GM23248 (cell line): ENCODE measurements at regions not wholly inside any gene's neighbourhood (a gene's known extent, or its start where the extent isn't known, plus 50 kb on each side); places are given as distances from the start of the nearest gene placed in this dataset.

Source experiments
- DNase-seq: peaks from one replicate; pipeline ENCODE4 v3.0.0-alpha.2; 2015
- H2AFZ ChIP-seq: fragments of 200-600 bp; sonication (generic); 2 replicates; pipeline ENCODE4 v1.6.1; 2016; ENCODE audit warnings: antibody characterized with exemption
- H3F3A ChIP-seq: fragments of 200-600 bp; sonication (generic); 2 replicates; pipeline ENCODE4 v1.6.1; 2016; ENCODE audit warnings: mild to moderate bottlenecking, antibody characterized with exemption, mixed run types; ENCODE audit not compliant: insufficient read depth
- H3K27ac ChIP-seq: fragments of 200-600 bp; sonication (generic); 2 replicates; pipeline ENCODE4 v1.5.1; 2016; ENCODE audit warnings: mild to moderate bottlenecking
- H3K27me3 ChIP-seq: fragments of 200-600 bp; sonication (generic); replicated peaks from 2 replicates; pipeline ENCODE4 v1.6.1; 2016; ENCODE audit warnings: mild to moderate bottlenecking; ENCODE audit not compliant: insufficient read depth
- H3K36me3 ChIP-seq: fragments of 200-600 bp; sonication (generic); 2 replicates; pipeline ENCODE4 v1.6.1; 2016; ENCODE audit warnings: low read depth, mild to moderate bottlenecking
- H3K4me1 ChIP-seq: fragments of 200-600 bp; sonication (generic); 2 replicates; pipeline ENCODE4 v1.6.1; 2016; ENCODE audit warnings: mild to moderate bottlenecking; ENCODE audit not compliant: insufficient read depth
- H3K4me2 ChIP-seq: fragments of 200-600 bp; sonication (generic); one replicate; pipeline ENCODE4 v1.6.1; 2016; ENCODE audit warnings: mild to moderate bottlenecking; ENCODE audit not compliant: unreplicated experiment
- H3K4me3 ChIP-seq: fragments of 200-600 bp; sonication (generic); 2 replicates; pipeline ENCODE4 v1.5.1; 2016; ENCODE audit warnings: mild to moderate bottlenecking
- H3K79me2 ChIP-seq: fragments of 200-600 bp; sonication (generic); 2 replicates; pipeline ENCODE4 v1.6.1; 2016; ENCODE audit warnings: mild to moderate bottlenecking; ENCODE audit not compliant: insufficient read depth
- H3K9ac ChIP-seq: fragments of 200-600 bp; sonication (generic); 2 replicates; pipeline ENCODE4 v1.6.1; 2016; ENCODE audit warnings: mild to moderate bottlenecking
- H3K9me2 ChIP-seq: fragments of 200-600 bp; sonication (generic); 2 replicates; pipeline ENCODE4 v1.6.1; 2016; ENCODE audit warnings: mixed run types, mild to moderate bottlenecking, moderate library complexity; ENCODE audit not compliant: insufficient read depth
- H3K9me3 ChIP-seq: fragments of 200-600 bp; sonication (generic); one replicate; pipeline ENCODE4 v1.6.1; 2017; ENCODE audit warnings: low read depth
- H4K20me1 ChIP-seq: fragments of 200-600 bp; sonication (generic); 2 replicates; pipeline ENCODE4 v1.6.0; 2016; ENCODE audit not compliant: insufficient read depth
- EZH2 ChIP-seq: fragments of 200-600 bp; sonication (generic); IDR thresholded peaks from 2 replicates; pipeline ENCODE4 v1.6.1; 2018; ENCODE audit warnings: antibody characterized with exemption, mild to moderate bottlenecking; ENCODE audit not compliant: insufficient read depth, poor library complexity, severe bottlenecking
- EZH2phosphoT487 ChIP-seq: fragments of 200-600 bp; sonication (generic); IDR thresholded peaks from 2 replicates; pipeline ENCODE4 v1.6.1; 2018; ENCODE audit warnings: antibody characterized with exemption, moderate library complexity, mild to moderate bottlenecking, low read depth; ENCODE audit not compliant: insufficient read depth
- WGBS, 2 experiments: methylation state at CpG; one replicate each; pipeline ENCODE4 v1.1.6; 2015 to 2017; ENCODE audit warnings: low lambda C conversion rate in 2 of 2, low coverage in 1 of 2; ENCODE audit errors: missing lambda C conversion rate in 2 of 2; 5-methylcytosine and 5-hydroxymethylcytosine counted together
- in situ Hi-C: fragments of 300-500 bp; cut with MboI; formaldehyde crosslinking; loops from 2 replicates; pipeline ENCODE4 v1.15.0; 2020

GRCh38 chr19:29013988-29014387 lies 199.0 kb downstream of the UQCRFS1 start:
- H4K20me1 ChIP-seq: no peaks in the 10 kb centered on the region
- DNase-seq: no peak

GRCh38 chr19:29013325-29013724 lies 199.6 kb downstream of the UQCRFS1 start:
- Histone ChIP-seq H3F3A (no peaks in the 10 kb centered on the region), H3K27me3 (peaks cover 14% of the 10 kb centered on the region), H3K9ac (no peak overlapping the region), H3K4me1 (no peaks in the 10 kb centered on the region), H3K36me3 (no peaks in the 10 kb centered on the region), H3K4me2 (no peak overlapping the region), H3K4me3 (no peak overlapping the region), H2AFZ (no peak overlapping the region), H3K9me2 (no peaks in the 10 kb centered on the region), H3K79me2 (no peaks in the 10 kb centered on the region), H3K9me3 (no peaks in the 10 kb centered on the region), H3K27ac (no peak overlapping the region), H4K20me1 (no peaks in the 10 kb centered on the region)
- TF ChIP-seq EZH2 (no peak), EZH2phosphoT487 (no peak)
- in situ Hi-C loops: no loop called here
- 69 to 70% methylated on average over 10 of the region's 10 CpGs for WGBS, 2 experiments
- DNase-seq: no peak

More at GRCh38 chr19:29013988-29014387, 199.0 kb downstream of the UQCRFS1 start:
- Histone ChIP-seq H3K4me3 (no peak overlapping the region), H3K4me2 (no peak overlapping the region), H3K27ac (no peak overlapping the region), H3K4me1 (no peaks in the 10 kb centered on the region), H3K79me2 (no peaks in the 10 kb centered on the region), H3K27me3 (peaks cover 14% of the 10 kb centered on the region), H3F3A (no peaks in the 10 kb centered on the region), H3K36me3 (no peaks in the 10 kb centered on the region), H3K9me3 (no peaks in the 10 kb centered on the region), H3K9me2 (no peaks in the 10 kb centered on the region), H2AFZ (no peak overlapping the region), H3K9ac (no peak overlapping the region)
- in situ Hi-C loops: no loop called here
- 73 to 79% methylated on average over 12 to 13 of the region's 15 CpGs for WGBS, 2 experiments
- TF ChIP-seq EZH2 (no peak), EZH2phosphoT487 (no peak)

- no peak for TF ChIP-seq EZH2phosphoT487
- TF ChIP-seq EZH2: no peak
- H3K79me2 ChIP-seq: no peaks in the 10 kb centered on the region
- H3K4me3 ChIP-seq: no peak overlapping the region
- no peaks in the 10 kb centered on the region for H3K36me3 ChIP-seq
- H2AFZ ChIP-seq: no peak overlapping the region
- H3K9me2 ChIP-seq: no peaks in the 10 kb centered on the region
- no peaks in the 10 kb centered on the region for H4K20me1 ChIP-seq
- in situ Hi-C loops: no loop called here
- H3K9me3 ChIP-seq: no peaks in the 10 kb centered on the region
- H3K4me2 ChIP-seq: no peak overlapping the region
- no peaks in the 10 kb centered on the region for H3K4me1 ChIP-seq
- H3K27ac ChIP-seq: no peak overlapping the region
- DNase-seq: no peak
- 63 to 64% methylated on average over 9 of the region's 9 CpGs for WGBS, 2 experiments
- no peak overlapping the region for H3K9ac ChIP-seq
- no peaks in the 10 kb centered on the region for H3F3A ChIP-seq
- H3K27me3 ChIP-seq: peaks cover 14% of the 10 kb centered on the region
These were observed 200.5 kb downstream of the UQCRFS1 start for GRCh38 chr19:29012457-29012856.

- Histone ChIP-seq H2AFZ (no peak overlapping the region), H3K79me2 (no peaks in the 10 kb centered on the region), H3K9ac (no peak overlapping the region), H3K4me3 (no peak overlapping the region), H3K27ac (no peak overlapping the region), H3K36me3 (no peaks in the 10 kb centered on the region), H3K9me2 (no peaks in the 10 kb centered on the region), H4K20me1 (no peaks in the 10 kb centered on the region), H3K9me3 (no peaks in the 10 kb centered on the region), H3K4me2 (no peak overlapping the region), H3F3A (no peaks in the 10 kb centered on the region), H3K27me3 (peaks cover 10% of the 10 kb centered on the region; the same call in 1 of the 2 replicates), H3K4me1 (no peaks in the 10 kb centered on the region)
- 53 to 60% methylated on average over 8 of the region's 8 CpGs for WGBS, 2 experiments
- no peak for DNase-seq
- TF ChIP-seq EZH2 (no peak), EZH2phosphoT487 (no peak)
- in situ Hi-C loops: no loop called here
These were observed 202.7 kb downstream of the UQCRFS1 start for GRCh38 chr19:29010276-29010675.
